ENCODE measurements at regions not wholly inside any gene's neighbourhood (a gene's known extent, or its start where the extent isn't known, plus 50 kb on each side); places are given as distances from the start of the nearest gene placed in this dataset.

DNA sequence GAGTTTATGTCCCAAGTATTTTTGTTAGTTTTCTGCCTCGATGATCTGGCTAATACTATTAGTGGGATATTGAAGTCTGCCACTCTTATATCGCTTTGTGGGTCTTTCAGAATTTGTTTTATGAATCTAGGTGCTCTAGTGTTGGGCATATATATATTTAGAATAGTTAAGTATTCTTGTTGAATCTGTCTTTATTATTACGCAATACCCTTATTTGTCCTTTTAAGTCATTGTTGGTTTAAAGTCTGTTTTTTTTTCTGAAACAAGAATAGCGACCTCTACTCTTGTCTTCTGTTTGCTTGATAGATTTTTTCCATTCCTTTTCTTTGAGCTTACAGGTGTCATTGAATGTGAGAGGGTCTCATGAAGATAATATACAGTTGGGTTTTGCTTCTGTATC is 239.0 kb downstream of the ASCL1 start:
- POLR2A ChIA-PET: no interaction called here
- no peak for TF ChIP-seq ZFP90 (CRISPR knock-in tag; IDR thresholded peaks at IDR 0.05; ENCODE audit: borderline replicate concordance)
- TF ChIP-seq, protein P1, sequence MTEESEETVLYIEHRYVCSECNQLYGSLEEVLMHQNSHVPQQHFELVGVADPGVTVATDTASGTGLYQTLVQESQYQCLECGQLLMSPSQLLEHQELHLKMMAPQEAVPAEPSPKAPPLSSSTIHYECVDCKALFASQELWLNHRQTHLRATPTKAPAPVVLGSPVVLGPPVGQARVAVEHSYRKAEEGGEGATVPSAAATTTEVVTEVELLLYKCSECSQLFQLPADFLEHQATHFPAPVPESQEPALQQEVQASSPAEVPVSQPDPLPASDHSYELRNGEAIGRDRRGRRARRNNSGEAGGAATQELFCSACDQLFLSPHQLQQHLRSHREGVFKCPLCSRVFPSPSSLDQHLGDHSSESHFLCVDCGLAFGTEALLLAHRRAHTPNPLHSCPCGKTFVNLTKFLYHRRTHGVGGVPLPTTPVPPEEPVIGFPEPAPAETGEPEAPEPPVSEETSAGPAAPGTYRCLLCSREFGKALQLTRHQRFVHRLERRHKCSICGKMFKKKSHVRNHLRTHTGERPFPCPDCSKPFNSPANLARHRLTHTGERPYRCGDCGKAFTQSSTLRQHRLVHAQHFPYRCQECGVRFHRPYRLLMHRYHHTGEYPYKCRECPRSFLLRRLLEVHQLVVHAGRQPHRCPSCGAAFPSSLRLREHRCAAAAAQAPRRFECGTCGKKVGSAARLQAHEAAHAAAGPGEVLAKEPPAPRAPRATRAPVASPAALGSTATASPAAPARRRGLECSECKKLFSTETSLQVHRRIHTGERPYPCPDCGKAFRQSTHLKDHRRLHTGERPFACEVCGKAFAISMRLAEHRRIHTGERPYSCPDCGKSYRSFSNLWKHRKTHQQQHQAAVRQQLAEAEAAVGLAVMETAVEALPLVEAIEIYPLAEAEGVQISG (CRISPR knock-in tag; IDR thresholded peaks at IDR 0.05): no peak
- TF ChIP-seq CEBPB (IDR thresholded peaks at IDR 0.05; ENCODE audit: borderline replicate concordance, low read depth, low read length): peak; percentile 77; the same call in 1 of the 2 replicates
- TF ChIP-seq MIER3 (CRISPR knock-in tag; IDR thresholded peaks at IDR 0.05; ENCODE audit: borderline replicate concordance): no peak
- H3K9me3 ChIP-seq (ENCODE audit: low read length): no peaks in the 10 kb centered on the region
- DNase-seq (ENCODE audit: low spot score) (no peak), ATAC-seq (no peak), FAIRE-seq (no peak)
- no peaks in the 10 kb centered on the region for H3K4me1 ChIP-seq (ENCODE audit: insufficient read depth, low read length)
- no peak overlapping the region for H3K9ac ChIP-seq (ENCODE audit: insufficient read depth, low read depth, low read length)
- no peak overlapping the region for H3K4me3 ChIP-seq (replicated peaks in 1 of 3; ENCODE audit: insufficient read depth in 1 of 3, low read depth in 2 of 3, low read length in 3 of 3)
- BruUV-seq (replicated peaks): no TSS peak
- no peaks in the 10 kb centered on the region for H3K79me2 ChIP-seq (ENCODE audit: insufficient read depth, low read length)
- in situ Hi-C loops (cut with HindIII; ENCODE audit: extremely low pct_ligation_motif_present, low pct_unique_long_range_greater_than_20kb): no loop called here
- no peaks in the 10 kb centered on the region for H3K27me3 ChIP-seq (ENCODE audit: control insufficient read depth in 1 of 2, insufficient read depth in 2 of 2, low read length in 2 of 2)
- CTCF ChIA-PET (ENCODE audit: low intra/inter-chr PET ratio, low total read pairs): no interaction called here
- WGBS (ENCODE audit: low lambda C conversion rate): 21% methylated on average over 4 of the region's 4 CpGs
- no peak overlapping the region for H3K4me2 ChIP-seq (ENCODE audit: low read depth, low read length)
- no peaks in the 10 kb centered on the region for H3K36me3 ChIP-seq (replicated peaks in 1 of 2; ENCODE audit: control insufficient read depth in 1 of 2, insufficient read depth in 2 of 2, low read length in 2 of 2)
- no peaks in the 10 kb centered on the region for H4K20me1 ChIP-seq (ENCODE audit: insufficient read depth, low read length)
- no peak overlapping the region for H2AFZ ChIP-seq (ENCODE audit: low read length)
- no peak overlapping the region for H3K27ac ChIP-seq (ENCODE audit: extremely low read length, insufficient read depth, low read length)
- intact Hi-C loops (cut with micrococcal nuclease; ENCODE audit: unreplicated experiment): loop anchor here (5.0 kb wide), 1 partner anchor 1004 kb away; no protein-coding TSS in a partner anchor

DNA sequence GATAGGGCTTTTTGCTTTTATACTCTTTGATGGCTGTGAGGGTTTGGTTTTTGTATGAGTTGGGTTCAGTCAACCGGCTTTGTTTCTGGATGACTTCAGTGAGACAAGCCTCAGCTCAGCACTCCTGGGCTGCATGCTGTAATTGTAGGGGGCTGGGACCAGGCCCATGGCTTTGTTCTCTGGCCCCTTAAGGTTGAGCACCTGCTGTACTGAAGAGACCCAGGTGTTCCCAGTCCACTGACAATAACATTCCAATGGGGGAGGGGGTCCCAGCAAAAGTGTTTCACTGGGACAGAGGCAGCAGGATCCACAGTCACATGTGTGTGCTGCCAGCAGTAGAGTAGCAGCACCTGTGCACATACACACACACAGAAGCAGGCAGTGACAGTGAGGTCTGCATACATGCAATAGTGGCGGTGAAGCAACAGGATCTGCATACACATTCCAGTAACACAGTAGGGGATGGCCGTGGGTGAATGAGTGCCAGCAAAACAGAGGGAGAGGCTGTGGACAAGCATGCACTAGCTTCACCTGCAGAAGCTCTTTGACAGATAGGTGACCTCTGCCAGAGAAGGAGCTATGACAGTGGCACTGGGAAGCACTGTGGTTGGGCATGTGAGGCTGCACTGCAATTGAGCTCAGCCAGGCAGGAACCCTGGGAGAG is 240.4 kb downstream of the ASCL1 start:
- ATAC-seq: no peak
- FAIRE-seq: no peak
- H3K4me1 ChIP-seq (ENCODE audit: insufficient read depth, low read length): no peaks in the 10 kb centered on the region
- H3K9me3 ChIP-seq (ENCODE audit: low read length): no peaks in the 10 kb centered on the region
- no peaks in the 10 kb centered on the region for H3K27me3 ChIP-seq (ENCODE audit: control insufficient read depth in 1 of 2, insufficient read depth in 2 of 2, low read length in 2 of 2)
- no TSS peak for BruUV-seq (replicated peaks)
- no peak overlapping the region for H3K9ac ChIP-seq (ENCODE audit: insufficient read depth, low read depth, low read length)
- H3K27ac ChIP-seq (ENCODE audit: extremely low read length, insufficient read depth, low read length): no peak overlapping the region
- H3K36me3 ChIP-seq (replicated peaks in 1 of 2; ENCODE audit: control insufficient read depth in 1 of 2, insufficient read depth in 2 of 2, low read length in 2 of 2): no peaks in the 10 kb centered on the region
- no peak overlapping the region for H2AFZ ChIP-seq (ENCODE audit: low read length)
- H3K4me3 ChIP-seq (replicated peaks in 1 of 3; ENCODE audit: insufficient read depth in 1 of 3, low read depth in 2 of 3, low read length in 3 of 3): no peak overlapping the region
- 33% methylated on average over 2 of the region's 3 CpGs for WGBS (ENCODE audit: low lambda C conversion rate)
- intact Hi-C loops (cut with micrococcal nuclease; ENCODE audit: unreplicated experiment): loop anchor here (5.0 kb wide), 1 partner anchor 1006 kb away; no protein-coding TSS in a partner anchor
- ChIA-PET POLR2A (no interaction called here), CTCF (ENCODE audit: low intra/inter-chr PET ratio, low total read pairs) (no interaction called here)
- in situ Hi-C loops (cut with HindIII; ENCODE audit: extremely low pct_ligation_motif_present, low pct_unique_long_range_greater_than_20kb): no loop called here
- DNase-seq (ENCODE audit: low spot score): no peak
- H4K20me1 ChIP-seq (ENCODE audit: insufficient read depth, low read length): no peaks in the 10 kb centered on the region
- H3K4me2 ChIP-seq (ENCODE audit: low read depth, low read length): no peak overlapping the region
- H3K79me2 ChIP-seq (ENCODE audit: insufficient read depth, low read length): no peaks in the 10 kb centered on the region
- TF ChIP-seq WIZ (CRISPR knock-in tag; IDR thresholded peaks at IDR 0.05) (no peak), ASH2L (IDR thresholded peaks at IDR 0.05; ENCODE audit: insufficient read length, low read depth, low read length) (no peak), GLI4 (CRISPR knock-in tag; IDR thresholded peaks at IDR 0.05; ENCODE audit: borderline replicate concordance) (no peak), ZKSCAN1 (IDR thresholded peaks at IDR 0.05; ENCODE audit: low read length) (no peak), ZNF333 (CRISPR knock-in tag; IDR thresholded peaks at IDR 0.05; ENCODE audit: borderline replicate concordance) (no peak), ZNF790 (CRISPR knock-in tag; IDR thresholded peaks at IDR 0.05; ENCODE audit: borderline replicate concordance) (no peak), TRIM24 (CRISPR knock-in tag; IDR thresholded peaks at IDR 0.05) (no peak), ZMYM4 (CRISPR knock-in tag; IDR thresholded peaks at IDR 0.05) (no peak), ATAD3A (CRISPR knock-in tag; IDR thresholded peaks at IDR 0.05) (no peak), RBFOX2 (IDR thresholded peaks at IDR 0.05; ENCODE audit: low read depth, low read length) (no peak)
- TF ChIP-seq, protein P2, sequence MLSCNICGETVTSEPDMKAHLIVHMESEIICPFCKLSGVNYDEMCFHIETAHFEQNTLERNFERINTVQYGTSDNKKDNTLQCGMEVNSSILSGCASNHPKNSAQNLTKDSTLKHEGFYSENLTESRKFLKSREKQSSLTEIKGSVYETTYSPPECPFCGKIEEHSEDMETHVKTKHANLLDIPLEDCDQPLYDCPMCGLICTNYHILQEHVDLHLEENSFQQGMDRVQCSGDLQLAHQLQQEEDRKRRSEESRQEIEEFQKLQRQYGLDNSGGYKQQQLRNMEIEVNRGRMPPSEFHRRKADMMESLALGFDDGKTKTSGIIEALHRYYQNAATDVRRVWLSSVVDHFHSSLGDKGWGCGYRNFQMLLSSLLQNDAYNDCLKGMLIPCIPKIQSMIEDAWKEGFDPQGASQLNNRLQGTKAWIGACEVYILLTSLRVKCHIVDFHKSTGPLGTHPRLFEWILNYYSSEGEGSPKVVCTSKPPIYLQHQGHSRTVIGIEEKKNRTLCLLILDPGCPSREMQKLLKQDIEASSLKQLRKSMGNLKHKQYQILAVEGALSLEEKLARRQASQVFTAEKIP (CRISPR knock-in tag; IDR thresholded peaks at IDR 0.05; ENCODE audit: borderline replicate concordance): no peak
